Retinal pigment epithelial cell (primary cell): ENCODE measurements at regions not wholly inside any gene's neighbourhood (a gene's known extent, or its start where the extent isn't known, plus 50 kb on each side); places are given as distances from the start of the nearest gene placed in this dataset.
"Not testable (repeated sequence)": the region's sequence is repeated elsewhere in the genome, so short reads cannot be mapped to it uniquely, and the experiment has no call there.

Experiments used
- DNase-seq: peaks from one replicate; pipeline ENCODE4 v3.0.0-alpha.2; 2010; ENCODE audit warnings: low read depth
- H3K4me3 ChIP-seq: 2 replicates; pipeline ENCODE4 v1.5.1; 2011; ENCODE audit warnings: mild to moderate bottlenecking, low read length, control low read depth, moderate library complexity
- TF ChIP-seq, protein P1 (sequence below): conservative IDR thresholded peaks from 2 replicates; pipeline ENCODE4 v1.5.1; 2011; ENCODE audit warnings: low read depth, low read length, control low read depth, inconsistent platforms

DNA sequence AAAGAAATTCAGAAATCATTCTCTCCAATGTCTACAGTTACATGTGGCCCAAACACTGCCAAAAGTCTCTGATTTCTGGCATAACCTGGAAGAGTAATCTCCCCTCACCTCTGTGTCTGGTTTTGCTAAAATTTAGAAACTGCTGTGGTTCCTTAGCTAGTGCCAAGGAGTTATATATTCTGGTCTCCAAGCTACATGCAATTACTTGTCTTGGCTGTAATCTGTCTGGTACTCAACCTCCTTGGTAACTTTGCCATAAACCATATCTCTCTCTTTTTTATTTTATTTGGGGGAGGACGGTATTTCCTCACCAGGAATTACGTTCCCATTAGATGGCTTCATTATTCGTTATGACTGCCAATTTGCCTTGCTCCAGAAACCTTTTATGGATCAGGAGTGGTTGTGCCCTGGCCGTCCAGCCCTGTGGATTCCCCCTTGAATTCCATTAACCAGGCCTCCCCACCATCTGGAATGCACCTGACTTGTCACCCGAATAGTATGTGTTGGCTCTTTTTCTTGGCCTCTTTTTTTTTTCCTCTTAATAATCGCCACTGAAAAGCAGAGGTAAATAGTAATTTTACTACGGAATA lies 400.0 kb downstream of the CD83 start:
- H3K4me3 ChIP-seq: no peak overlapping the region
- TF ChIP-seq, protein P1, sequence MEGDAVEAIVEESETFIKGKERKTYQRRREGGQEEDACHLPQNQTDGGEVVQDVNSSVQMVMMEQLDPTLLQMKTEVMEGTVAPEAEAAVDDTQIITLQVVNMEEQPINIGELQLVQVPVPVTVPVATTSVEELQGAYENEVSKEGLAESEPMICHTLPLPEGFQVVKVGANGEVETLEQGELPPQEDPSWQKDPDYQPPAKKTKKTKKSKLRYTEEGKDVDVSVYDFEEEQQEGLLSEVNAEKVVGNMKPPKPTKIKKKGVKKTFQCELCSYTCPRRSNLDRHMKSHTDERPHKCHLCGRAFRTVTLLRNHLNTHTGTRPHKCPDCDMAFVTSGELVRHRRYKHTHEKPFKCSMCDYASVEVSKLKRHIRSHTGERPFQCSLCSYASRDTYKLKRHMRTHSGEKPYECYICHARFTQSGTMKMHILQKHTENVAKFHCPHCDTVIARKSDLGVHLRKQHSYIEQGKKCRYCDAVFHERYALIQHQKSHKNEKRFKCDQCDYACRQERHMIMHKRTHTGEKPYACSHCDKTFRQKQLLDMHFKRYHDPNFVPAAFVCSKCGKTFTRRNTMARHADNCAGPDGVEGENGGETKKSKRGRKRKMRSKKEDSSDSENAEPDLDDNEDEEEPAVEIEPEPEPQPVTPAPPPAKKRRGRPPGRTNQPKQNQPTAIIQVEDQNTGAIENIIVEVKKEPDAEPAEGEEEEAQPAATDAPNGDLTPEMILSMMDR: no peak
- no peak for DNase-seq

DNA sequence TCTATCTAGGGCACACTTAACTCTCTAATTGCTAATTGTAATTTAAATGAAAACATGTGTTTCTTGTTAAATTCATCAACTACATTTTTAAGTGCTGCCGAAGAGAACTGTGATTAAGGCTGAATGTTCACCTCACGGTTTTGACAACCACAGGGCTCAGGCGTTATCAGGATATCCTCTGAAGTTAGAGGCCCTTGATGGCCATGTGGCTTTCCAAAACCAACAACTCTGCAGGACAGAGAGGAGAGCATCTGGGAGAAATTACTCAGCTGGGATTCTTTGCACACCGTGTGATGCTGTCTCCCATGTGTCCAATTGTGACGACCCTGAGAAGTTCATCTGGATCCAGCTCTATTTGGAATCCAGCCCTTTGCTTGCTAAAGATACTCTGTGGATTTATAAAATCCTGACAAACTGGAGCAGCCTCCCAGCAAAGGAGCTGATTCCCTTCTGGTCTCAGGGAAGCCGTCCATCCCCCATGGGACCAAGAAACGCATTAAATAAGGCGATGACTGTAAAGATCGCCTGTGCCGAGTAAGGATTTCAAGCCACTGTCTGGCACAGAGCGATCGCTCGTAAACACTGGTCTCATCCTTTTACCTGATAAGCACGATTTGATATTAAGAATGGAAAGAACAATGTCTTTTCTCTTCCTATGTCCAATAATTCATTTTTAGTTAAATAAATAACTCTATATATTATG lies 401.1 kb downstream of the CD83 start:
- TF ChIP-seq, protein P1: no peak
- H3K4me3 ChIP-seq: no peak overlapping the region
- DNase-seq: no peak

DNA sequence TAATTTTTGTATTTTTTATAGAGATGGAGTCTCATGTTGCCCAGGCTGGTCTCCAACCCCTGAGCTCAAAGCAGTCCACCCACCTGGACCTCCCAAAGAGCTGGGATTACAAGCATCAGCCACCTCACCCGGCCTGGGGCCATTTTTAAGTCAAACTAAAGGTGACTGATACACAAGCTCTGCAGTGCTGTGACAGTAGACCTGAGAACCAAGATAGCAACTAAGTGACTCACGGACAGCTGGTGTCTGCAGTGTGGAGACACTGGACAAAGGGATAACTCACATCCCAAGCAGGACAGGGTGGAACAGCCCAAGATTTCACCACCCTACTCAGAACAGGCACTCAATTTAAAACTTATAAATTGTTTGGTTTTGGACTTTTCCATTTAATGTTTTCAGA lies 402.5 kb downstream of the CD83 start:
- no peak overlapping the region for H3K4me3 ChIP-seq
- no peak for DNase-seq
- TF ChIP-seq, protein P1: no peak

DNA sequence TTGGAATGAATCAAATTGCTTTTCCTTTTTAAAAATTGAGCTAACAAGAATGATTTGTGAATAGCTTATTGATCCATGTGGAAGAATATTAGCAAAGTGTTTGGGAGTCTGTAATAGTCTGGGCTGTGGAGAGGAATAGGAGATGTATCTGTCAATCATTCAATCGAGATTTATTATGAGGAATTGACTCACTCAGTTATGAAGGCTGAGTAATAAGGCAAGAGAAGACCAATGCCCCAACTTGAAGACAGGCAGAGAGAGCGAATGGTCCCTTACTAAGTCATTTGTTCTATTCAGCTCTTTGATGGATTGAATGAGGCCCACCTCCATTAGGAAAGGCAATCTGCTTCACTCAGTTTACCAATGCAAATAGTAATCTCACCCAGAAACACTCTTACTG lies 403.0 kb downstream of the CD83 start:
- TF ChIP-seq, protein P1: no peak
- no peak for DNase-seq
- H3K4me3 ChIP-seq: no peak overlapping the region

DNA sequence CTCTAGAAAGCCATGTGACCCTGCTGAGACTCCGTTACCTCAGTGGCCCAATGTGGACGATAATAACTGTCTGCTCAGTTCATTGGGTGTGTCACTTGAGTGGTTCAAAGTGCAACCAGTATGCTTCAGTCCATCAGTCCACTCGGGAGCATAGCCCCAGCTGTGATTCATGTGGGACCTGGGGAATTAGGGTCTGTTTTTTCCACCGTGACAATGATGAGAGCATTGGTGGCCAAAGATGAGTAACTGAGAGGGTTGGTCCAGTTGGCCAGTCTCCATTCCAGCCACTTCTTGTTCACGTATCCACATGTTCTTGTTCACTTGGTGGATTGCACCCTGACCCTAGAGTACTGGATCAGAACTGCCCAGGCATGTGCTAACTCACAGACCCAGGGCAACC lies 403.6 kb downstream of the CD83 start:
- no peak for DNase-seq
- H3K4me3 ChIP-seq: no peak overlapping the region
- TF ChIP-seq, protein P1: no peak

DNA sequence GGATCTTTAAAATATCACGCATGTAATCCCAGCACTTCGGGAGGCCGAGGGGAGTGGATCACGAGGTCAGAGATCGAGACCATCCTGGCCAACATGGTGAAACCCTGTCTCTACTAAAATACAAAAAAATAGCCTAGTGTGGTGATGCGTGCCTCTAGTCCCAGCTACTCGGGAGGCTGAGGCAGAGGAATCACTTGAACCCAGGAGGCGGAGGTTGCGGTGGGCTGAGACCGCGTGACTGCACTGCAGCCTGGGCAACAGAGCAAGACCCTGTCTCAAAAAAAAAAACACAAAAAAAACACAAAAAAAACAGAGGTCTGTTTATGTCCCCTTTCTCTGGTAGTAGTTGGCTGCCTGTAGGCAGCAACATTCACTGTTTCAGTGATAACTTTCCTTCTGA lies 404.3 kb downstream of the CD83 start:
- H3K4me3 ChIP-seq, DNase-seq: not testable (repeated sequence)

DNA sequence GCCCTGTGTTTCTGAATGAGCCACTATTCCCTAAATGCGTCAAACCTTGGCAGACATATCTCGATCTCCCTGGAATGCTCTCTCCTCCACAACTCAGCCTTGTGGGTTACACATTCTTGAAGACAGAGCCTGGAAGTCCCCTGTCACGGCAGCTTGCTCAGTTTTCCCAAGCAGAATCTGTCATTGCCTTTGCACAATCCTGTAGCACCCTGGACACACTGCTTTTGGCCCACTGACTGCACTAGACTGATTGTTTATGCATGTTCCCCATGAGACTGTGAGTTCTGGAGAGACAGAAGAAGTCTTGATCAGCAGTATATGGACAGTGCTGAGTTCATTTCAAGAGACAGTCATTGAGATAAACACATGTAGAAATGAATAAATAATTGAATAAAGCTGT lies 406.7 kb downstream of the CD83 start:
- H3K4me3 ChIP-seq: no peak overlapping the region
- TF ChIP-seq, protein P1: no peak
- DNase-seq: no peak
